ENCODE measurements at regions not wholly inside any gene's neighbourhood (a gene's known extent, or its start where the extent isn't known, plus 50 kb on each side); places are given as distances from the start of the nearest gene placed in this dataset.

- no peak for TF ChIP-seq CTCF (IDR thresholded peaks at IDR 0.05)
- Histone ChIP-seq H3K27me3 (replicated peaks; ENCODE audit: insufficient read depth) (no peaks in the 10 kb centered on the region), H3K9me3 (no peaks in the 10 kb centered on the region), H3K4me1 (ENCODE audit: control insufficient read depth in 1 of 2, low read depth in 2 of 2) (no peaks in the 10 kb centered on the region), H3K36me3 (no peaks in the 10 kb centered on the region), H3K4me3 (no peak overlapping the region), H3K27ac (no peak overlapping the region)
- no peak for ATAC-seq (ENCODE audit: insufficient number of reproducible peaks, low FRiP score, low read depth)
- DNase-seq (ENCODE audit: low spot score): no peak
Measured at GRCh38 chr5:17802256-17802655, 168.0 kb downstream of the TAF11L14 start.

- ATAC-seq (ENCODE audit: insufficient number of reproducible peaks, low FRiP score, low read depth) (no peak), DNase-seq (ENCODE audit: low spot score) (no peak)
- no peak overlapping the region for H3K27ac ChIP-seq
- H3K36me3 ChIP-seq: no peaks in the 10 kb centered on the region
- TF ChIP-seq CTCF (IDR thresholded peaks at IDR 0.05): no peak
- H3K27me3 ChIP-seq (replicated peaks; ENCODE audit: insufficient read depth): no peaks in the 10 kb centered on the region
- H3K9me3 ChIP-seq: no peaks in the 10 kb centered on the region
- H3K4me3 ChIP-seq: no peak overlapping the region
- no peaks in the 10 kb centered on the region for H3K4me1 ChIP-seq (ENCODE audit: control insufficient read depth in 1 of 2, low read depth in 2 of 2)
Measured at GRCh38 chr5:17803971-17804370, 169.7 kb downstream of the TAF11L14 start.

DNA sequence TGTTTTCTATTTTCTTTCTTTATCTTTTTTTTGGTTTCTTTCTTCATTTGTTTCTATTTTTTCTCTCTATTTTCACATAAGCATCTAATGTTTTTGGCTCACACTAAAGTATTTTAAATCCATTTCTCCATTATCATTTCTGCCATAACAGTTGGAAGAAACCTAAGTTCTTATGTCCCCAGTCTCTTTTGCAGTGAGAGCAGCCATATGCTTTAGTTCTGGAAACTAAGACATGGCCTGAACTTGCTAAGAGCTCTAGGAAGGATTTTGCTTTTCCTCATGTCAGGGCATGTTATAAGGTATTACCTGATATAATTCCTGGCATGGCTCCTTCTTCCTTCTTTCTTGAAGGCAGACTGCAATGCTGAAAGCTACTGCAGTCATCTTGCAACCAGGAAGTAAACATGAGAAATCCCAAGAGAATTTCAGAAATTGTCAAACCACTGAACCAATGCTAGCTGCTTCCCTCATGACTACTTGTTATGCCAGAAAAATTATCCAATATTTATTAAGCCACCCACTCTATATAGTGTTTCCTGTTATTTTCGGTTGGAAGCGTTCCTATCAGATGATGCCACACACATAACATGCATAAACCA, 171.1 kb downstream of the TAF11L14 start:
- no peaks in the 10 kb centered on the region for H3K27me3 ChIP-seq (replicated peaks; ENCODE audit: insufficient read depth)
- TF ChIP-seq CTCF (IDR thresholded peaks at IDR 0.05): no peak
- ATAC-seq (ENCODE audit: insufficient number of reproducible peaks, low FRiP score, low read depth): no peak
- no peaks in the 10 kb centered on the region for H3K36me3 ChIP-seq
- DNase-seq (ENCODE audit: low spot score): no peak
- no peak overlapping the region for H3K27ac ChIP-seq
- no peaks in the 10 kb centered on the region for H3K9me3 ChIP-seq
- H3K4me3 ChIP-seq: no peak overlapping the region
- H3K4me1 ChIP-seq (ENCODE audit: control insufficient read depth in 1 of 2, low read depth in 2 of 2): no peaks in the 10 kb centered on the region

GRCh38 chr5:17806818-17807468, 172.7 kb downstream of the TAF11L14 start:
- Histone ChIP-seq H3K9me3 (no peaks in the 10 kb centered on the region), H3K4me1 (ENCODE audit: control insufficient read depth in 1 of 2, low read depth in 2 of 2) (no peaks in the 10 kb centered on the region), H3K4me3 (no peak overlapping the region), H3K36me3 (no peaks in the 10 kb centered on the region), H3K27me3 (replicated peaks; ENCODE audit: insufficient read depth) (no peaks in the 10 kb centered on the region), H3K27ac (no peak overlapping the region)
- ATAC-seq (ENCODE audit: insufficient number of reproducible peaks, low FRiP score, low read depth): no peak
- TF ChIP-seq CTCF (IDR thresholded peaks at IDR 0.05): no peak
- no peak for DNase-seq (ENCODE audit: low spot score)

GRCh38 chr5:17808566-17808965, 174.3 kb downstream of the TAF11L14 start:
- TF ChIP-seq CTCF (IDR thresholded peaks at IDR 0.05): no peak
- no peaks in the 10 kb centered on the region for H3K36me3 ChIP-seq

More at GRCh38 chr5:17808566-17808965, 174.3 kb downstream of the TAF11L14 start:
- Histone ChIP-seq H3K9me3 (no peaks in the 10 kb centered on the region), H3K4me1 (ENCODE audit: control insufficient read depth in 1 of 2, low read depth in 2 of 2) (no peaks in the 10 kb centered on the region), H3K27me3 (replicated peaks; ENCODE audit: insufficient read depth) (no peaks in the 10 kb centered on the region), H3K4me3 (no peak overlapping the region), H3K27ac (no peak overlapping the region)
- no peak for ATAC-seq (ENCODE audit: insufficient number of reproducible peaks, low FRiP score, low read depth)
- DNase-seq (ENCODE audit: low spot score): no peak
